GM18519 (cell line): ENCODE measurements at regions not wholly inside any gene's neighbourhood (a gene's known extent, or its start where the extent isn't known, plus 50 kb on each side); places are given as distances from the start of the nearest gene placed in this dataset.

Source experiments
- ATAC-seq: cut with Tn5 transposase; IDR thresholded peaks from one replicate; pipeline ENCODE4 v1.9.1; 2021; ENCODE audit warnings: mild to moderate bottlenecking, moderate library complexity; ENCODE audit not compliant: unreplicated experiment, low FRiP score

GRCh38 chr13:76160961-76161925 lies 525.1 kb downstream of the LMO7 start:
- ATAC-seq = no peak

- no peak for ATAC-seq
These were observed 524.4 kb downstream of the LMO7 start for GRCh38 chr13:76160506-76160905.

- ATAC-seq = no peak
These were observed 521.8 kb downstream of the LMO7 start for GRCh38 chr13:76157926-76158325.

- no peak for ATAC-seq
These were observed 517.1 kb downstream of the LMO7 start for GRCh38 chr13:76153239-76153638.

- no peak for ATAC-seq
These were observed 512.8 kb downstream of the LMO7 start for GRCh38 chr13:76148926-76149325.

GRCh38 chr13:76148374-76148773 lies 512.2 kb downstream of the LMO7 start:
- ATAC-seq = no peak

GRCh38 chr13:76132532-76132931 lies 496.4 kb downstream of the LMO7 start:
- no peak for ATAC-seq

- no peak for ATAC-seq
These were observed 495.4 kb downstream of the LMO7 start for GRCh38 chr13:76131551-76131950.

- no peak for ATAC-seq
These were observed 493.3 kb downstream of the LMO7 start for GRCh38 chr13:76129305-76130000.

- no peak for ATAC-seq
These were observed 491.8 kb downstream of the LMO7 start for GRCh38 chr13:76127922-76128321.

- no peak for ATAC-seq
These were observed 487.4 kb downstream of the LMO7 start for GRCh38 chr13:76123548-76123947.

- ATAC-seq = no peak
These were observed 480.7 kb downstream of the LMO7 start for GRCh38 chr13:76116751-76117360.

- ATAC-seq = no peak
These were observed 470.6 kb downstream of the LMO7 start for GRCh38 chr13:76106763-76107162.

- ATAC-seq = no peak
These were observed 458.5 kb downstream of the LMO7 start for GRCh38 chr13:76094645-76095044.

- ATAC-seq = no peak
These were observed 454.9 kb downstream of the LMO7 start for GRCh38 chr13:76091076-76091475.

GRCh38 chr13:76086729-76087128 lies 450.6 kb downstream of the LMO7 start:
- ATAC-seq = no peak

- ATAC-seq = no peak
These were observed 431.7 kb downstream of the LMO7 start for GRCh38 chr13:76067850-76068249.

- ATAC-seq = no peak
These were observed 417.1 kb downstream of the LMO7 start for GRCh38 chr13:76053181-76053580.

GRCh38 chr13:76049376-76049746 lies 413.2 kb downstream of the LMO7 start:
- no peak for ATAC-seq

- no peak for ATAC-seq
These were observed 412.7 kb downstream of the LMO7 start for GRCh38 chr13:76048675-76049375.

GRCh38 chr13:76048131-76048530 lies 412.0 kb downstream of the LMO7 start:
- ATAC-seq = no peak
